Left kidney (tissue), 1 donor: ENCODE measurements at regions not wholly inside any gene's neighbourhood (a gene's known extent, or its start where the extent isn't known, plus 50 kb on each side); places are given as distances from the start of the nearest gene placed in this dataset.
A peak's percentile ranks its signal among the peaks of the same experiment; 100 is the strongest.
"Not testable (repeated sequence)": the region's sequence is repeated elsewhere in the genome, so short reads cannot be mapped to it uniquely, and the experiment has no call there.

Experiments used
- DNase-seq: peaks from one replicate; pipeline ENCODE4 v3.0.0-alpha.2; 2013

GRCh38 chr2:34280606-34281005 lies 681.5 kb upstream of the FAM98A start:
- DNase-seq = no peak

- DNase-seq = no peak
These were observed 668.0 kb upstream of the FAM98A start for GRCh38 chr2:34266908-34267697.

- DNase-seq = no peak
These were observed 662.6 kb upstream of the FAM98A start for GRCh38 chr2:34261701-34262100.

GRCh38 chr2:34254272-34254878 lies 655.3 kb upstream of the FAM98A start:
- peak; percentile 21 for DNase-seq

GRCh38 chr2:34252111-34252510 lies 653.0 kb upstream of the FAM98A start:
- DNase-seq = no peak

GRCh38 chr2:34251578-34251977 lies 652.5 kb upstream of the FAM98A start:
- DNase-seq = no peak

GRCh38 chr2:34244195-34244594 lies 645.1 kb upstream of the FAM98A start:
- DNase-seq = no peak

GRCh38 chr2:34242763-34243123 lies 643.6 kb upstream of the FAM98A start:
- no peak for DNase-seq

- peak; percentile 50 for DNase-seq
These were observed 643.0 kb upstream of the FAM98A start for GRCh38 chr2:34241905-34242762.

- no peak for DNase-seq
These were observed 640.4 kb upstream of the FAM98A start for GRCh38 chr2:34239511-34239910.

- DNase-seq = no peak
These were observed 635.7 kb upstream of the FAM98A start for GRCh38 chr2:34234823-34235222.

- DNase-seq = no peak
These were observed 630.9 kb upstream of the FAM98A start for GRCh38 chr2:34229998-34230397.

- DNase-seq = no peak
These were observed 616.1 kb upstream of the FAM98A start for GRCh38 chr2:34215174-34215573.

- DNase-seq = not testable (repeated sequence)
These were observed 611.3 kb upstream of the FAM98A start for GRCh38 chr2:34210382-34210781.

- no peak for DNase-seq
These were observed 605.5 kb upstream of the FAM98A start for GRCh38 chr2:34204560-34204959.

- no peak for DNase-seq
These were observed 602.0 kb upstream of the FAM98A start for GRCh38 chr2:34201099-34201498.

- no peak for DNase-seq
These were observed 600.9 kb upstream of the FAM98A start for GRCh38 chr2:34199971-34200370.

- DNase-seq = no peak
These were observed 594.1 kb upstream of the FAM98A start for GRCh38 chr2:34193164-34193563.

- no peak for DNase-seq
These were observed 589.6 kb upstream of the FAM98A start for GRCh38 chr2:34188464-34189303.

GRCh38 chr2:34179511-34179910 lies 580.4 kb upstream of the FAM98A start:
- peak; percentile 25 for DNase-seq

- no peak for DNase-seq
These were observed 579.4 kb upstream of the FAM98A start for GRCh38 chr2:34178482-34178881.

- no peak for DNase-seq
These were observed 577.6 kb upstream of the FAM98A start for GRCh38 chr2:34176693-34177092.
